ENCODE measurements at regions not wholly inside any gene's neighbourhood (a gene's known extent, or its start where the extent isn't known, plus 50 kb on each side); places are given as distances from the start of the nearest gene placed in this dataset.

- no peak for TF ChIP-seq CTCF (conservative IDR thresholded peaks at IDR 0.05; ENCODE audit: low read depth, low read length)
- no peak for TF ChIP-seq EZH2 (IDR thresholded peaks at IDR 0.05; ENCODE audit: borderline replicate concordance, low read depth, low read length, poor library complexity, severe bottlenecking)
- Histone ChIP-seq H3K27ac (ENCODE audit: low read depth, low read length, poor library complexity, severe bottlenecking) (no peak overlapping the region), H3K9me3 (ENCODE audit: low read depth, low read length, poor library complexity, severe bottlenecking) (no peaks in the 10 kb centered on the region), H3K4me1 (ENCODE audit: insufficient read depth, low read length, poor library complexity, severe bottlenecking) (no peaks in the 10 kb centered on the region), H3K4me3 (ENCODE audit: low read depth, low read length, poor library complexity, severe bottlenecking) (no peak overlapping the region), H3K36me3 (ENCODE audit: insufficient read depth, low read length, poor library complexity, severe bottlenecking) (no peaks in the 10 kb centered on the region), H3K27me3 (replicated peaks; ENCODE audit: insufficient read depth, low read depth, low read length, poor library complexity) (no peaks in the 10 kb centered on the region)
- POLR2A ChIA-PET (ENCODE audit: low non-redundant PET): no interaction called here
- no TSS peak for BruUV-seq (replicated peaks)
- DNase-seq (ENCODE audit: low spot score): no peak
- intact Hi-C loops (cut with micrococcal nuclease; ENCODE audit: unreplicated experiment): no loop called here
- CTCF ChIA-PET: no interaction called here
These were observed 1079.3 kb downstream of the EPHA7 start for GRCh38 chr6:92339936-92340640.

- Histone ChIP-seq H3K36me3 (ENCODE audit: insufficient read depth, low read length, poor library complexity, severe bottlenecking) (no peaks in the 10 kb centered on the region), H3K9me3 (ENCODE audit: low read depth, low read length, poor library complexity, severe bottlenecking) (no peaks in the 10 kb centered on the region), H3K4me3 (ENCODE audit: low read depth, low read length, poor library complexity, severe bottlenecking) (no peak overlapping the region), H3K27ac (ENCODE audit: low read depth, low read length, poor library complexity, severe bottlenecking) (no peak overlapping the region), H3K27me3 (replicated peaks; ENCODE audit: insufficient read depth, low read depth, low read length, poor library complexity) (no peaks in the 10 kb centered on the region), H3K4me1 (ENCODE audit: insufficient read depth, low read length, poor library complexity, severe bottlenecking) (no peaks in the 10 kb centered on the region)
- intact Hi-C loops (cut with micrococcal nuclease; ENCODE audit: unreplicated experiment): no loop called here
- TF ChIP-seq EZH2 (IDR thresholded peaks at IDR 0.05; ENCODE audit: borderline replicate concordance, low read depth, low read length, poor library complexity, severe bottlenecking) (no peak), CTCF (conservative IDR thresholded peaks at IDR 0.05; ENCODE audit: low read depth, low read length) (no peak)
- DNase-seq (ENCODE audit: low spot score): no peak
- POLR2A ChIA-PET (ENCODE audit: low non-redundant PET): no interaction called here
- CTCF ChIA-PET: no interaction called here
- no TSS peak for BruUV-seq (replicated peaks)
These were observed 1081.8 kb downstream of the EPHA7 start for GRCh38 chr6:92337571-92337970.

GRCh38 chr6:92329208-92329847 lies 1090.0 kb downstream of the EPHA7 start:
- Histone ChIP-seq H3K27me3 (replicated peaks; ENCODE audit: insufficient read depth, low read depth, low read length, poor library complexity) (no peaks in the 10 kb centered on the region), H3K4me1 (ENCODE audit: insufficient read depth, low read length, poor library complexity, severe bottlenecking) (no peaks in the 10 kb centered on the region), H3K9me3 (ENCODE audit: low read depth, low read length, poor library complexity, severe bottlenecking) (no peaks in the 10 kb centered on the region), H3K27ac (ENCODE audit: low read depth, low read length, poor library complexity, severe bottlenecking) (no peak overlapping the region), H3K36me3 (ENCODE audit: insufficient read depth, low read length, poor library complexity, severe bottlenecking) (no peaks in the 10 kb centered on the region), H3K4me3 (ENCODE audit: low read depth, low read length, poor library complexity, severe bottlenecking) (no peak overlapping the region)
- POLR2A ChIA-PET (ENCODE audit: low non-redundant PET): no interaction called here
- no TSS peak for BruUV-seq (replicated peaks)
- CTCF ChIA-PET: no interaction called here
- intact Hi-C loops (cut with micrococcal nuclease; ENCODE audit: unreplicated experiment): no loop called here
- TF ChIP-seq CTCF (conservative IDR thresholded peaks at IDR 0.05; ENCODE audit: low read depth, low read length): no peak
- no peak for TF ChIP-seq EZH2 (IDR thresholded peaks at IDR 0.05; ENCODE audit: borderline replicate concordance, low read depth, low read length, poor library complexity, severe bottlenecking)
- no peak for DNase-seq (ENCODE audit: low spot score)

Data from A673 (cell line).